ENCODE measurements at regions not wholly inside any gene's neighbourhood (a gene's known extent, or its start where the extent isn't known, plus 50 kb on each side); places are given as distances from the start of the nearest gene placed in this dataset.

GRCh38 chr22:47965066-47965465 lies 1202.6 kb downstream of the TBC1D22A start:
- H3K9me3 Mint-ChIP-seq: peaks cover 86% of the 10 kb centered on the region
- H3K36me3 Mint-ChIP-seq (ENCODE audit: low read depth): peaks cover 3% of the 10 kb centered on the region; the same call in 1 of the 3 replicates
- no peak overlapping the region for H3K4me3 ChIP-seq

More at GRCh38 chr22:47965066-47965465, 1202.6 kb downstream of the TBC1D22A start:
- H3K4me1 Mint-ChIP-seq: no peaks in the 10 kb centered on the region
- no peak overlapping the region for H3K27ac Mint-ChIP-seq
- Histone ChIP-seq H4K20me1 (replicated peaks; ENCODE audit: insufficient read depth) (no peaks in the 10 kb centered on the region), H3K4me2 (no peak overlapping the region), H3K9me2 (ENCODE audit: insufficient read depth) (no peaks in the 10 kb centered on the region), H3K36me3 (ENCODE audit: insufficient read depth) (peaks cover 8% of the 10 kb centered on the region), H3K27ac (ENCODE audit: low read depth) (no peak overlapping the region), H3K4me1 (ENCODE audit: insufficient read depth) (no peaks in the 10 kb centered on the region), H3K27me3 (ENCODE audit: insufficient read depth) (no peaks in the 10 kb centered on the region), H3K79me2 (replicated peaks; ENCODE audit: insufficient read depth) (no peaks in the 10 kb centered on the region), H2AFZ (no peak overlapping the region), H3F3A (replicated peaks; ENCODE audit: low read depth) (no peaks in the 10 kb centered on the region)
- no peak overlapping the region for H3K4me3 Mint-ChIP-seq
- peaks cover 7% of the 10 kb centered on the region for H3K27me3 Mint-ChIP-seq (ENCODE audit: insufficient read depth, low read depth, poor library complexity)
- ATAC-seq (no peak), DNase-seq (ENCODE audit: low spot score) (no peak)
- TF ChIP-seq ZNF462 (CRISPR knock-in tag; IDR thresholded peaks at IDR 0.05) (no peak), EZH2 (IDR thresholded peaks at IDR 0.05; ENCODE audit: low read depth, unreplicated experiment) (no peak), ZNF331 (CRISPR knock-in tag; IDR thresholded peaks at IDR 0.05; ENCODE audit: low read depth) (no peak), POLR2AphosphoS5 (IDR thresholded peaks at IDR 0.05; ENCODE audit: low read depth) (no peak), CTCF (conservative IDR thresholded peaks at IDR 0.05; ENCODE audit: low read depth in 2 of 2) (no peak), REST (IDR thresholded peaks at IDR 0.05; ENCODE audit: unreplicated experiment) (no peak), ZNF114 (CRISPR knock-in tag; IDR thresholded peaks at IDR 0.05) (no peak), NANOG (IDR thresholded peaks at IDR 0.05; ENCODE audit: borderline replicate concordance) (no peak), ETS1 (IDR thresholded peaks at IDR 0.05) (no peak), EZH2phosphoT487 (IDR thresholded peaks at IDR 0.05; ENCODE audit: unreplicated experiment) (no peak), STAT1 (IDR thresholded peaks at IDR 0.05; ENCODE audit: unreplicated experiment) (no peak), JUNB (IDR thresholded peaks at IDR 0.05; ENCODE audit: unreplicated experiment) (no peak), CREB1 (CRISPR knock-in tag; IDR thresholded peaks at IDR 0.05; ENCODE audit: low read depth) (no peak)

Measured in GM23338 (cell line).